ENCODE measurements at regions not wholly inside any gene's neighbourhood (a gene's known extent, or its start where the extent isn't known, plus 50 kb on each side); places are given as distances from the start of the nearest gene placed in this dataset.

GRCh38 chr1:29672416-29673227, 436.3 kb downstream of the PTPRU start:
- TF ChIP-seq EP300 (IDR thresholded peaks at IDR 0.05) (no peak), POLR2A (IDR thresholded peaks at IDR 0.05) (no peak)
- TF ChIP-seq, protein P1, sequence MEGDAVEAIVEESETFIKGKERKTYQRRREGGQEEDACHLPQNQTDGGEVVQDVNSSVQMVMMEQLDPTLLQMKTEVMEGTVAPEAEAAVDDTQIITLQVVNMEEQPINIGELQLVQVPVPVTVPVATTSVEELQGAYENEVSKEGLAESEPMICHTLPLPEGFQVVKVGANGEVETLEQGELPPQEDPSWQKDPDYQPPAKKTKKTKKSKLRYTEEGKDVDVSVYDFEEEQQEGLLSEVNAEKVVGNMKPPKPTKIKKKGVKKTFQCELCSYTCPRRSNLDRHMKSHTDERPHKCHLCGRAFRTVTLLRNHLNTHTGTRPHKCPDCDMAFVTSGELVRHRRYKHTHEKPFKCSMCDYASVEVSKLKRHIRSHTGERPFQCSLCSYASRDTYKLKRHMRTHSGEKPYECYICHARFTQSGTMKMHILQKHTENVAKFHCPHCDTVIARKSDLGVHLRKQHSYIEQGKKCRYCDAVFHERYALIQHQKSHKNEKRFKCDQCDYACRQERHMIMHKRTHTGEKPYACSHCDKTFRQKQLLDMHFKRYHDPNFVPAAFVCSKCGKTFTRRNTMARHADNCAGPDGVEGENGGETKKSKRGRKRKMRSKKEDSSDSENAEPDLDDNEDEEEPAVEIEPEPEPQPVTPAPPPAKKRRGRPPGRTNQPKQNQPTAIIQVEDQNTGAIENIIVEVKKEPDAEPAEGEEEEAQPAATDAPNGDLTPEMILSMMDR (IDR thresholded peaks at IDR 0.05): no peak
